ENCODE measurements at regions not wholly inside any gene's neighbourhood (a gene's known extent, or its start where the extent isn't known, plus 50 kb on each side); places are given as distances from the start of the nearest gene placed in this dataset.

DNA sequence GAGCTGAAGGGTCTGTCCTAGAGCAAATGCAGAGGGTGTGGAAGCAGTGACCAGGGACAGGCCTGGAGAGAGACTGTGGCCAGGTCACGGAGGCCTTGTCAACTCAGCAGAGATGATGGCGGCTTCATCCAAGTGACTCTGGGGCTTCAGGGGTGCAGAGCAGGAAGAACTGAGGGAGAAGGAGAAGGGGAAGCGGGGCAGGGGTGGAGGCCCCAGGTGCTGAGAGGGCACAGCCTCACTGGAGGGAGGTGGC, 299.1 kb downstream of the ZNF536 start:
- no peaks in the 10 kb centered on the region for H3K36me3 ChIP-seq (ENCODE audit: insufficient read depth)
- WGBS, result 97% methylated on average over 3 of the region's 3 CpGs
- no peak overlapping the region for H3K27ac ChIP-seq (ENCODE audit: low read depth)
- no peak for DNase-seq (ENCODE audit: extremely low spot score)
- no peak overlapping the region for H3K4me3 ChIP-seq (ENCODE audit: low read depth, low read length)
- no peaks in the 10 kb centered on the region for H3K4me1 ChIP-seq (ENCODE audit: insufficient read depth)

DNA sequence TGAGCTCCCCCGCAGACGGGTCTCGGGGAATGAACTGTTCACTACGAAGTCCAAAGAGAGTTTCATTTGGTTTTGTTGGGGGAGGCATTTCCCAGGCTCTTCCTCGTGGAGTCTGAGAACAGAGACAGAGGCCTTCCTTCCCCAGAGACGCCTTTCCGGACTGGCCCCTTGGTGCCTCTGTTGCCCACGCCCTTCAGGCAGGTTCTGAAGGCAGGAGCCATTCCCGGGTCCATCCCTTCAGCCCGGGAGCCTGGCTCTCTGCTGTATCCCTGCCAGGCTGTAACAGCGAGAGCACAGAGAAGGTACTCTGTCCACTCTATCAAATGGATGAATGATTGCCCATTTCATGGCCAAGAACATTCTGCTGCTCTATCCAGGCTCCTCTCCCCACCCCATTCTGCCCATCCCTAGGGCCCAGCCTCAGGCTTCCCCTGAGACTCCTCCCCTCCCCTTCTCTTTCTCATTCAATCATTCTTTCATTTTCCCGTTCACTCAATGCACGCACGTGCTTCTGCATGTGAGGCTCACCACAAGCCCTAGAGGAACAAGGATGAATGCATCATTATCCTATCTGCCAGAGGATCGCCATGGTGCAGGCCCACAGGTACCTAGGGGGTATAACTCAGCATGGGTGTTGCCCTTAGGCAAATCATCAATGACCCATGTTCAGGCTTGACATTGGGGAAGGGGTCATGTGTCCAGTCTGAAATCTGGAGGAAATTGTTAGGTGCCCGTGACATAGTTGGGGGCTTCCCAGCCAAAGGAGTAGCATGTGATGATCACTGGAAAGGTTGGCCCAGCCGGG, 298.6 kb downstream of the ZNF536 start:
- H3K27ac ChIP-seq (ENCODE audit: low read depth), result no peak overlapping the region
- H3K36me3 ChIP-seq (ENCODE audit: insufficient read depth), result no peaks in the 10 kb centered on the region
- WGBS, result 90% methylated on average over 17 of the region's 17 CpGs
- no peaks in the 10 kb centered on the region for H3K4me1 ChIP-seq (ENCODE audit: insufficient read depth)
- H3K4me3 ChIP-seq (ENCODE audit: low read depth, low read length), result no peak overlapping the region
- DNase-seq (ENCODE audit: extremely low spot score), result no peak

DNA sequence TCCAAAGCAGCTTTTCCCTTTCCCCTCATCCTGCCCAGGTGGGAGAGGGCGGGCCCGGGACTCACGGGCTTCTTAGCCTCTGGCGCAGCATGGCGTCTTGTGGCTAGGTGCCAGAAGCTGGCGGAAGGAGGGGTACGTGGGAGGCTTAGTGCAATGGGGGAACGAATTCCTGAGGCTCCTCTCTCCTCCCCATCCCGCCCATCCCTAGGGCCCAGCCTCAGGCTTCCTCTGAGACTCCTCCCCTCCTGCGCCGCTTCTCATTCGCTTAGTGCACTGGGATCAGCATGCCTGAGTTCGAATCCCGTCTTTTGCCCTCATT, 297.8 kb downstream of the ZNF536 start:
- Histone ChIP-seq H3K27ac (ENCODE audit: low read depth) (no peak overlapping the region), H3K4me1 (ENCODE audit: insufficient read depth) (no peaks in the 10 kb centered on the region), H3K4me3 (ENCODE audit: low read depth, low read length) (no peak overlapping the region), H3K36me3 (ENCODE audit: insufficient read depth) (no peaks in the 10 kb centered on the region)
- DNase-seq (ENCODE audit: extremely low spot score), result no peak
- 76% methylated on average over 14 of the region's 14 CpGs for WGBS

DNA sequence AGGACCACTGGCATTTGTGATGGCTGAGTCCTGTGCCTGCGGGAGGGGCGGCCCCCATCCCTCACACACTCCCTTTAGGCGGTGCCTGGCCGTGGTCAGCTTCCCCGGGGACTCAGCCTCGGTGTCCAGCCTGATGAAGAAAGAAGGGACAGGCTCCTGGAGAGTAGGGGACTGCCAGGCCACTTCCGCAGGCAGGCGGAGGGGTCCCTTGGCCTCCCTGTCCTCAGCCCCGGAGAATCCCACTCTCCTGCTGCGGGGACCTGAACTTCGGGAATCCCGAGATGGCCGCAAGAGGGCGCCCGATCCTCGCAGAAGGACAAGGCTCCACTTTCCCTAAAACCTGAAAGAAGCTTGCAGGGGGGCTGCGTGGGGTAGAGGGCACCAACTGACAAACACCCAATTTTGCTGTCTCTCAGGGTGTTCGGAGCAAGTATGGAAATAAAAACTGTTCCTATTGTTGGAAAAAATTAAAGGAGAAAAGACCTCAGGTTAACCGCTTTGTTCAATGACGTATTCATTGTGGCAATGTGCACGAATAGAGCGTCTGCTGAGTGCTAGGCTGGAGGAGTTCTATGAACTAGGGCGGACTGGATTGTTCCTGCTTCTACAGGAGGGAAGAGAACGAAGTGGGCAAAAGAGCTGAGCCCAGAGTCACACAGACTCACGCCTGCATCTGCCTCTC, 297.3 kb downstream of the ZNF536 start:
- H3K27ac ChIP-seq (ENCODE audit: low read depth), result no peak overlapping the region

DNA sequence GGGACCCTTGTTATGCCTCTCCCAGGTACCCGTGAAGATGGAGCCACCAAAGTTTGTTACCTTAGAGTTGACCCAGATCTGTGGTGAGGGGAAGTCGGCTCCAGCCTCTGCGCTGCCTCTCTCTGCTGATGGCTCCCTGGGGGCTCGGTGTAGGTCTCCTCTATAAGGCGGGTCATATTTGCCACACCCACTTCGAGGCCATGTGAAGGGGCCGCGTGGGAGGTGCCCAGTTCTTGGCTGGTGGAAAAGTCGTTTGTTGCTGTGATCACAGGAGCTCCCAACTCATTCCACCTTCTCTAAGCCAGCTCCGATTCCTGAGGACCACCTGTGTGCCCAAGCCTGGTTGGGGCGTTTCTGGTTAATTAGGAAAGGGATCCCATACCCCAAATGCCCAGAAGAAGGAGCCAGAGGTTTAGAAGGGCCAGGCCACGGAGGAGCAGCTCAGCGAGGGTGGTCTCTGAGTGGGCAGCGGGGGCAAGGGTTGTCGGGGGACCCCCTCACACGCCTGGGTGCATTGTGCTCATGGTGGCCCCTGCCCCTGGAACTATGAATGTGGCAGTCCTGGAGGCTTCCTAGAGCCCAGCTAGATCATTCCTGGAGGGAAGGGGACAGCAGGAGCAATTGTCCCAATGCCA, 296.5 kb downstream of the ZNF536 start:
- no peak for DNase-seq (ENCODE audit: extremely low spot score)
- Histone ChIP-seq H3K4me1 (ENCODE audit: insufficient read depth) (peaks cover 1% of the 10 kb centered on the region), H3K36me3 (ENCODE audit: insufficient read depth) (no peaks in the 10 kb centered on the region), H3K27ac (ENCODE audit: low read depth) (no peak overlapping the region), H3K4me3 (ENCODE audit: low read depth, low read length) (no peak overlapping the region)
- WGBS, result 73% methylated on average over 16 of the region's 16 CpGs

More for the DNA sequence above, 297.3 kb downstream of the ZNF536 start:
- 29% methylated on average over 25 of the region's 25 CpGs for WGBS
- H3K36me3 ChIP-seq (ENCODE audit: insufficient read depth), result no peaks in the 10 kb centered on the region
- DNase-seq (ENCODE audit: extremely low spot score), result no peak
- H3K4me1 ChIP-seq (ENCODE audit: insufficient read depth), result no peaks in the 10 kb centered on the region
- no peak overlapping the region for H3K4me3 ChIP-seq (ENCODE audit: low read depth, low read length)

DNA sequence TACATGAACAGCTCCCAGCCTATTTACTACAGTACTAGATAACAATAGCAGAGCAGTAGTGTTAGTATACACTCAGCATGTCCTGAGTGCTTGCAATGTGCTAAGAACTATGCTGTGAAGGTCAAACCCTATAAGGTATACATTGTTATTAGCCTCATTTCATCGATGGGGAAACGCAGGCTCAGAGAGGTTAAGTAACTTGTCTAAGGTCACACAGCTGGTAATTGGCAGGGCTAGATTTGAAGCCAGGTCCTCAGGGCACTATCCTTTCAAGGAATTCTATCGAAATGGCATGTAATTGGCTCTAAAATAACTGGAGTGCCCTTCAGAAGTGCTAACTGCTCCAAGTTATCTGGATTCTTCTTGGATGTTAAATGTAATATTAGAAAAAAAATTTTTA, 295.6 kb downstream of the ZNF536 start:
- no peaks in the 10 kb centered on the region for H3K36me3 ChIP-seq (ENCODE audit: insufficient read depth)
- no peak overlapping the region for H3K4me3 ChIP-seq (ENCODE audit: low read depth, low read length)
- H3K4me1 ChIP-seq (ENCODE audit: insufficient read depth), result peaks cover 1% of the 10 kb centered on the region
- H3K27ac ChIP-seq (ENCODE audit: low read depth), result no peak overlapping the region
- WGBS, result 79% methylated on average over 3 of the region's 3 CpGs
- no peak for DNase-seq (ENCODE audit: extremely low spot score)

DNA sequence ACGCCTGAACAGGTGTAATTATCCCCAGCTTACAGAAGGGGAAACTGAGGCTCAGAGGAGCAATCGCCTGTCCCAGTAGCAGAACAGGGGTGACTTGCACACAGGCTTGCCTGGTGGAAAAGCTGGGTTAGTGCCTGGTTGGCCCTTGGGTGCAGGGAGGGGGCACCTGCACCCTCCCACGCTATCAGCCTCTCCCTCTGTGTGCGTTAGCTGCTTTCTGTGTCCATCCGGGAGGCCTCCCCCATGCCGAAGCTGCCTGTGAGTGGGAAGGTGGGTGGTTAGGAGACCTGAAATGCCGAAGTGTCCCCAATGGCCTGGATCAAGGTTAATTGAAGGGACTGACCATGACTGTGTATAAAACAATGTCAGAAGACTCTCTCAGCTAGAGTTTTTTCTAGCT, 295.0 kb downstream of the ZNF536 start:
- 89% methylated on average over 7 of the region's 7 CpGs for WGBS
- Histone ChIP-seq H3K4me3 (ENCODE audit: low read depth, low read length) (no peak overlapping the region), H3K27ac (ENCODE audit: low read depth) (no peak overlapping the region), H3K36me3 (ENCODE audit: insufficient read depth) (no peaks in the 10 kb centered on the region), H3K4me1 (ENCODE audit: insufficient read depth) (peaks cover 1% of the 10 kb centered on the region)
- DNase-seq (ENCODE audit: extremely low spot score), result no peak

DNA sequence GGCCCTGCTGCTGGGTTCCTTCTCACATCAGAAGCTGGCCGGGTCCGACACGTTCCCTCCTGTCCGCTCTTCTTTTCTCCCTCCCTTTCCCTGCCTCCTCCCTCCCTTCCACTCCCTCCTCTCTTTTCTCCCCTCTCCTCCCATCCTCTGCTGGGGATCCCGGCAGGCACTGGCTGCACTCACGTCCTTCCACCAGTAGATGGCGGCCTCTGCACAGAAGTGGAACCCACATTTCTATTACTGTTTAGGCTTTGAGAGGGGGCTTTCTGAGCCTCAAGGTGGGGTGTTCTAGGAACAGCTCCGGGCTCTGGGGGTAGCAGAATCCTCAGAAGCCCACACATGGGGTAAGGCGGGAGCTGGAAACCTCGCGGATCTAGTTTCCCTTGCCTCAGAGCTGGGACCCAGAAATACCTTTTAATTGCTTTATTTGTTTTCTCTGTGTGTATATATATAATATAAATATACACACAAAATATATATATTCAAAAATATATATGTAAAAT, 294.2 kb downstream of the ZNF536 start:
- no peak for DNase-seq (ENCODE audit: extremely low spot score)
- Histone ChIP-seq H3K4me1 (ENCODE audit: insufficient read depth) (peaks cover 1% of the 10 kb centered on the region), H3K4me3 (ENCODE audit: low read depth, low read length) (no peak overlapping the region), H3K27ac (ENCODE audit: low read depth) (no peak overlapping the region), H3K36me3 (ENCODE audit: insufficient read depth) (no peaks in the 10 kb centered on the region)
- 6% methylated on average over 11 of the region's 11 CpGs for WGBS

DNA sequence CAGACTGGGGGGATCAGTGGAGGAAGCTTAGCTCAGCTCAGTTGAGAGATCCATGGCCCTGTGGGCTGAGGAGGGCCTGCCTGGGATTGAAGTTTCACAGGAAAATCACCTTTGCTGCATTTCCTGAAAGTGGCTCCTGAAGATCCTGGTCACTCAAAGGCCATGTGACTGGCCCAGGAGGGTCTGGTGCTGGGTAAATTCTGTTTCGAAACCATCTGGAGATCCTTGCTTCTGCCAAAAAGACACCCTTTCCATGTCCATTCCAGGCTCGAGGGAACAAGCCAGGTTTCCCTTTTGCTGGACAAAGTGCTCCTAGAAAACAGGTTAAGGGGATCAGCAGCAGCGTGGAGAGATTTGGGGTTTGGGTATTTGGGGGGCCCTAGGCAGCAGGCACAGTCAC, 293.3 kb downstream of the ZNF536 start:
- H3K36me3 ChIP-seq (ENCODE audit: insufficient read depth), result no peaks in the 10 kb centered on the region
- 76% methylated on average over 3 of the region's 3 CpGs for WGBS
- H3K4me1 ChIP-seq (ENCODE audit: insufficient read depth), result peaks cover 1% of the 10 kb centered on the region
- no peak overlapping the region for H3K27ac ChIP-seq (ENCODE audit: low read depth)
- DNase-seq (ENCODE audit: extremely low spot score), result no peak
- H3K4me3 ChIP-seq (ENCODE audit: low read depth, low read length), result no peak overlapping the region

DNA sequence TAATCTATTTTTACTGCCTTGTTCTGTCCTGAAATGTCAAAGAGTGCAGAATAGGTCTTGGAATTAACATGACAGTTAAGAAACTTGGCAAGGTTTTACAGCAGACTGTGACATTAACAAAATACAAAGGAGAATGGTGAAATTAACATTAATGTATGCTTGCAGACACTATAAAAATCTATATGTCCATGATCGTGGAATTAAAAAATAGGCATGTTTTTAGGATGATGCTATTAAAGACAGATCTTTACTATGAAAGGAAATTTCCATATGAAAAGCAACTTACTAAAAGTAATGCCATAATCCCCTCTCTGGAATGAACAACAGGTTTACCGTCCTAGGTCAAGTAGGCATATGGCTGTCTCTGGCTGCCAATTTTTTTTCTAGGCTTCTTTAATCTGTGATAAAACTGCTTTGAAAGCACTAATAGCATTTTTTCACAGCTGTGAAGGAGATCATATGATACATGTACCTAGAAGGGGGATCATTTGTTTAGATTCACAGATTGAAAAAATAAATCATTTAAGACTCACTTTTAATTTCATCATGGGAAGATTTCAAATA, 291.5 kb downstream of the ZNF536 start:
- DNase-seq (ENCODE audit: extremely low spot score), result no peak
- Histone ChIP-seq H3K4me1 (ENCODE audit: insufficient read depth) (peaks cover 1% of the 10 kb centered on the region), H3K27ac (ENCODE audit: low read depth) (no peak overlapping the region), H3K36me3 (ENCODE audit: insufficient read depth) (no peaks in the 10 kb centered on the region), H3K4me3 (ENCODE audit: low read depth, low read length) (no peak overlapping the region)
- WGBS, result 41% methylated on average over 2 of the region's 2 CpGs

DNA sequence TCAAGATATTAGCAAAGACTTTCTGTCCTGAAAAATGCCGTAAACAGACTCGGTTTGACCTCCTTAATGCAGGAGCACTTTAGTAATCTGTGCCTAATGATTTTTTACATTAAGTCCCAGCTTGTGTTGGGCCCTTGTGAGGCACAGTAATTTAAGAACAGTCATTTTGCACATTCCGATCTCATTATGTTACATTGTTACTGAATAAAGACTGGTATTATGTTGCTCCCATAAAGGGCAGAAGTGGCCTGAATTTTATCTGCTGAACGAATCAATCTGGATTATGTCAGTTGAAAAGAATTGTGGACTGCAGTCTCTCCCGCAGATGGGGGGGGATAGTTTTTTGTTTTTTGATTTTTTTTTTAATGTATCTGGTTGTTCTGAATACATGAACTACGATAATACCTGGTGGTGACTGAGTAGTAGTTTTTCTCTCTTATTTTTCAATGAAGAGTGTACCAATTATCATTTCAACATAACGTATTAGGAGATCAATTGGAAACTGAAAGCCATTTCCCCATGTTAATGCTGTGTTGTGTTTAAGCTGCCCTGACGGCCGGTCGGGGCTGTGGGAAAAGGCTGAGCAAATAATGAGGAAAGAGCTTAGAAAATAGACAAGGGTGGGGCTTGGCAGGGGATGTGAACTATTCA, 290.2 kb downstream of the ZNF536 start:
- Histone ChIP-seq H3K27ac (ENCODE audit: low read depth) (no peak overlapping the region), H3K4me3 (ENCODE audit: low read depth, low read length) (no peak overlapping the region), H3K4me1 (ENCODE audit: insufficient read depth) (peaks cover 1% of the 10 kb centered on the region), H3K36me3 (ENCODE audit: insufficient read depth) (no peaks in the 10 kb centered on the region)
- DNase-seq (ENCODE audit: extremely low spot score), result no peak
- 46% methylated on average over 10 of the region's 10 CpGs for WGBS

DNA sequence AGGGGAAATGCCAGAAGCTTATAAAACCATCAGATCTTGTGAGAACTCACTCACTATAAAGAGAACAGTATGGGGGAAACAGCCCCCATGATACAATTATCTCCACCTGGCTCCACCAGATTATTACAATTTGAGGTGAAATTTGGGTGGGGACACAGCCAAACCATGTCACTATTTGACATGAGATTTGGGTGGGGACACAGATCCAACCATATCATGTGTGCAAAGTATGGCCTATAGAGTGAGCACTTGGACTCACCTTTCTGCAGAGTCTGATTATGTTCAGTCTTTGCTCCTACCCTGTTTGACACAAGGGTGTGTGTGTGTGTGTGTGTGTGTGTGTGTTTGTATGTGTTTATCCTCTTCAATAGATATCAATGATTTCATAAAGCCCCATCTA, 287.5 kb downstream of the ZNF536 start:
- DNase-seq (ENCODE audit: extremely low spot score), result no peak
- Histone ChIP-seq H3K36me3 (ENCODE audit: insufficient read depth) (no peaks in the 10 kb centered on the region), H3K4me1 (ENCODE audit: insufficient read depth) (peaks cover 1% of the 10 kb centered on the region), H3K4me3 (ENCODE audit: low read depth, low read length) (no peak overlapping the region), H3K27ac (ENCODE audit: low read depth) (no peak overlapping the region)

DNA sequence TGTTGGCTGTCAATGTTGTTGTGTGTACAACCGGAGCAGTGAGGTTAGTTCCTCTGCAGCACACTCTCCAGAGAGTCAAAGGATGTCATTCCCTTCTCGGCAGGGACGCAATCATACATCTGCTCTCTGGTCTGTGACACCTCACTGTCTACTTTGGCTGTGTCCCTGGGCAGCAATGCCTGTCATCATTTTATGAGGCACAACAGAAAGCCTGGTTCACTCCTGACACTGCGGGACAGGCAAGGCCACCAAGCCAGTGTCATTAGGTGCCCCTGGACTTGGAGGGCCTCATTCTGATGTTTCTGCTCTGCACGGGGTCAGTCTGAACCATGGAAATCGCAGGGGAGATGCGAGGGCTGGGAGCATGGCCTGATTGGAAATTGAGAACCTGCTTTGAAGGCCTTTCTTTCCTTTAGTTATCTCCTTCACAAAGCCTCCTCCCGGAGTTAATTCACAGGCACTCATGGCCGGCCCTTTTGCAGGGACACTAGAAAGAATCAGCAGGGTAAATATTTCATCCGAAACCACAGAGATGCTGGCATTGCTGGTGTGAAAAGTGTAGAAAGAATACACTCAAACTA, 284.4 kb downstream of the ZNF536 start:
- H3K4me1 ChIP-seq (ENCODE audit: insufficient read depth), result no peaks in the 10 kb centered on the region
- 82% methylated on average over 10 of the region's 10 CpGs for WGBS
- no peak overlapping the region for H3K4me3 ChIP-seq (ENCODE audit: low read depth, low read length)
- H3K27ac ChIP-seq (ENCODE audit: low read depth), result no peak overlapping the region
- DNase-seq (ENCODE audit: extremely low spot score), result no peak
- no peaks in the 10 kb centered on the region for H3K36me3 ChIP-seq (ENCODE audit: insufficient read depth)

Data from urinary bladder (tissue), 3 donors.